HEK293 (cell line): ENCODE measurements at regions not wholly inside any gene's neighbourhood (a gene's known extent, or its start where the extent isn't known, plus 50 kb on each side); places are given as distances from the start of the nearest gene placed in this dataset.

Source experiments
- ZNF214 ChIP-seq: fragments of 450-650 bp; formaldehyde crosslinking; IDR thresholded peaks from 2 replicates; pipeline ENCODE4 v1.5.1; 2017; ENCODE audit warnings: missing biosample characterization, mild to moderate bottlenecking, missing genetic modification characterization, borderline replicate concordance
- ZNF510 ChIP-seq: fragments of 450-650 bp; formaldehyde crosslinking; IDR thresholded peaks from 2 replicates; pipeline ENCODE4 v1.5.1; 2018; ENCODE audit warnings: mild to moderate bottlenecking, missing genetic modification characterization, missing biosample characterization; ENCODE audit not compliant: insufficient replicate concordance
- TF ChIP-seq, protein P1 (sequence below): fragments of 450-650 bp; formaldehyde crosslinking; IDR thresholded peaks from 2 replicates; pipeline ENCODE4 v1.5.1; 2016; ENCODE audit warnings: missing biosample characterization, missing genetic modification characterization

DNA sequence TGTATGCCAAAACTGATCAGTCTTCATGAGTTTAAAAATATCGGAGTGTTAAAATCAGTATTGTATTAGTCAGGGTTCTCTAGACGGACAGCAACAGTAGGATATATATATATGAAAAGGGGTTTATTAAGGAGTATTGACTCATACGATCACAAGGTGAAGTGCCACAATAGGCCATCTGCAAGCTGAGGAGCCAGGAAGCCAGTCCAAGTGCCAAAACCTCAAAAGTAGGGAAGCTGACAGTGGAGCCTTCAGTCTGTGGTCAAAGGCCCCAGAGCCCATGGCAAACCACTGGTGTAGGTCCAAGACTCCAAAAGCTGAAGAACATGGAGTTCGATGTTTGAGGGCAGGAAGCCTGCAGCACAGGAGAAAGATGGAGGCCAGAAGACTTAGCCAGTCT is 391.0 kb upstream of the CADM2 start:
- no peak for TF ChIP-seq ZNF510 (tag by site-specific recombination)
- TF ChIP-seq ZNF214 (tag by site-specific recombination): no peak
- TF ChIP-seq, protein P1, sequence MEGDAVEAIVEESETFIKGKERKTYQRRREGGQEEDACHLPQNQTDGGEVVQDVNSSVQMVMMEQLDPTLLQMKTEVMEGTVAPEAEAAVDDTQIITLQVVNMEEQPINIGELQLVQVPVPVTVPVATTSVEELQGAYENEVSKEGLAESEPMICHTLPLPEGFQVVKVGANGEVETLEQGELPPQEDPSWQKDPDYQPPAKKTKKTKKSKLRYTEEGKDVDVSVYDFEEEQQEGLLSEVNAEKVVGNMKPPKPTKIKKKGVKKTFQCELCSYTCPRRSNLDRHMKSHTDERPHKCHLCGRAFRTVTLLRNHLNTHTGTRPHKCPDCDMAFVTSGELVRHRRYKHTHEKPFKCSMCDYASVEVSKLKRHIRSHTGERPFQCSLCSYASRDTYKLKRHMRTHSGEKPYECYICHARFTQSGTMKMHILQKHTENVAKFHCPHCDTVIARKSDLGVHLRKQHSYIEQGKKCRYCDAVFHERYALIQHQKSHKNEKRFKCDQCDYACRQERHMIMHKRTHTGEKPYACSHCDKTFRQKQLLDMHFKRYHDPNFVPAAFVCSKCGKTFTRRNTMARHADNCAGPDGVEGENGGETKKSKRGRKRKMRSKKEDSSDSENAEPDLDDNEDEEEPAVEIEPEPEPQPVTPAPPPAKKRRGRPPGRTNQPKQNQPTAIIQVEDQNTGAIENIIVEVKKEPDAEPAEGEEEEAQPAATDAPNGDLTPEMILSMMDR (tag by site-specific recombination): no peak
